H9 (cell line): ENCODE measurements at regions not wholly inside any gene's neighbourhood (a gene's known extent, or its start where the extent isn't known, plus 50 kb on each side); places are given as distances from the start of the nearest gene placed in this dataset.

Experiments
- DNase-seq: peaks from one replicate; pipeline ENCODE4 v3.0.0-alpha.2; 2017
- H2AFZ ChIP-seq: one replicate; pipeline ENCODE4 v1.6.1; 2013; ENCODE audit warnings: mild to moderate bottlenecking, low read length, control low read depth, moderate library complexity
- H2AK5ac ChIP-seq: 2 replicates; pipeline ENCODE4 v1.6.1; 2013; ENCODE audit warnings: low read length, control low read depth, mixed read lengths; ENCODE audit not compliant: insufficient read length
- H2BK120ac ChIP-seq: one replicate; pipeline ENCODE4 v1.6.1; 2013; ENCODE audit warnings: low read depth, mild to moderate bottlenecking, low read length, control low read depth, inconsistent platforms; ENCODE audit not compliant: poor library complexity, severe bottlenecking
- H2BK12ac ChIP-seq: 2 replicates; pipeline ENCODE4 v1.6.1; 2013; ENCODE audit warnings: low read length, control low read depth, mixed read lengths, low read depth; ENCODE audit not compliant: insufficient read length
- H2BK15ac ChIP-seq: 2 replicates; pipeline ENCODE4 v1.6.1; 2013; ENCODE audit warnings: low read depth, low read length, control low read depth
- H2BK20ac ChIP-seq: one replicate; pipeline ENCODE4 v1.6.1; 2013; ENCODE audit warnings: low read depth, mild to moderate bottlenecking, low read length, control low read depth, inconsistent platforms; ENCODE audit not compliant: poor library complexity, severe bottlenecking
- H2BK5ac ChIP-seq: 2 replicates; pipeline ENCODE4 v1.6.1; 2013; ENCODE audit warnings: low read length, control low read depth, mixed read lengths; ENCODE audit not compliant: insufficient read length
- H3K14ac ChIP-seq: 2 replicates; pipeline ENCODE4 v1.6.1; 2013; ENCODE audit warnings: low read length, control low read depth; ENCODE audit not compliant: insufficient read depth
- H3K18ac ChIP-seq: 2 replicates; pipeline ENCODE4 v1.6.1; 2013; ENCODE audit warnings: low read depth, mild to moderate bottlenecking, mixed read lengths, low read length, control low read depth; ENCODE audit not compliant: insufficient read length
- H3K23ac ChIP-seq: 2 replicates; pipeline ENCODE4 v1.6.1; 2013; ENCODE audit warnings: low read length, control low read depth, mixed read lengths, low read depth; ENCODE audit not compliant: insufficient read length
- H3K23me2 ChIP-seq: 2 replicates; pipeline ENCODE4 v1.6.1; 2013; ENCODE audit warnings: low read depth, mild to moderate bottlenecking, mixed read lengths, low read length, control low read depth; ENCODE audit not compliant: insufficient read length, poor library complexity, severe bottlenecking
- H3K27ac ChIP-seq: 2 replicates; pipeline ENCODE4 v1.5.1; 2013; ENCODE audit warnings: low read length, control low read depth, mixed read lengths, low read depth; ENCODE audit not compliant: insufficient read length
- H3K27me3 ChIP-seq: 2 replicates; pipeline ENCODE4 v1.6.1; 2013; ENCODE audit warnings: low read length, control low read depth, inconsistent platforms; ENCODE audit not compliant: insufficient read depth
- H3K4ac ChIP-seq: 2 replicates; pipeline ENCODE4 v1.6.1; 2013; ENCODE audit warnings: low read depth, mild to moderate bottlenecking, control low read depth, inconsistent platforms, low read length, moderate library complexity
- H3K4me1 ChIP-seq: 2 replicates; pipeline ENCODE4 v1.6.1; 2013; ENCODE audit warnings: low read length, control low read depth, inconsistent platforms; ENCODE audit not compliant: insufficient read depth
- H3K4me2 ChIP-seq: 2 replicates; pipeline ENCODE4 v1.6.1; 2013; ENCODE audit warnings: low read length, control low read depth, mixed read lengths; ENCODE audit not compliant: insufficient read length, insufficient read depth
- H3K56ac ChIP-seq: 2 replicates; pipeline ENCODE4 v1.6.1; 2013; ENCODE audit warnings: low read depth, mild to moderate bottlenecking, mixed read lengths, low read length, control low read depth; ENCODE audit not compliant: insufficient read length
- H3K79me1 ChIP-seq: 2 replicates; pipeline ENCODE4 v1.6.1; 2013; ENCODE audit warnings: low read depth, mild to moderate bottlenecking, moderate library complexity, low read length, control low read depth, inconsistent platforms; ENCODE audit not compliant: insufficient read depth, poor library complexity, severe bottlenecking
- H3K79me2 ChIP-seq: 2 replicates; pipeline ENCODE4 v1.6.1; 2013; ENCODE audit warnings: low read length, control low read depth, inconsistent platforms; ENCODE audit not compliant: insufficient read depth
- H3K9ac ChIP-seq: 2 replicates; pipeline ENCODE4 v1.6.1; 2013; ENCODE audit warnings: low read length, control low read depth, mixed read lengths; ENCODE audit not compliant: insufficient read length; ENCODE audit errors: extremely low read depth
- H3K9me3 ChIP-seq: one replicate; pipeline ENCODE4 v1.6.1; 2013; ENCODE audit warnings: low read depth, low read length, inconsistent platforms; ENCODE audit not compliant: control insufficient read depth
- H3T11ph ChIP-seq: one replicate; pipeline ENCODE4 v1.6.1; 2013; ENCODE audit warnings: mild to moderate bottlenecking, low read length, control low read depth, inconsistent platforms
- H4K20me1 ChIP-seq: one replicate; pipeline ENCODE4 v1.6.1; 2013; ENCODE audit not compliant: control insufficient read depth, insufficient read length, insufficient read depth
- H4K5ac ChIP-seq: 2 replicates; pipeline ENCODE4 v1.6.1; 2013; ENCODE audit warnings: low read depth, mild to moderate bottlenecking, mixed read lengths, low read length, control low read depth; ENCODE audit not compliant: insufficient read length
- H4K8ac ChIP-seq: replicated peaks from 2 replicates; pipeline ENCODE4 v1.6.1; 2013; ENCODE audit warnings: low read length, control low read depth, mixed read lengths, low read depth; ENCODE audit not compliant: insufficient read length
- H4K91ac ChIP-seq: 2 replicates; pipeline ENCODE4 v1.6.1; 2013; ENCODE audit warnings: low read depth, mild to moderate bottlenecking, moderate library complexity, mixed read lengths, low read length, control low read depth; ENCODE audit not compliant: insufficient read length
- H3K27ac Mint-ChIP-seq, 3 experiments: 2 replicates in 2 of 3; 3 replicates in 1 of 3; pipeline ENCODE4 v1.8.0; 2020 to 2021; ENCODE audit warnings: mixed read lengths in 3 of 3, mild to moderate bottlenecking in 1 of 3, moderate library complexity in 1 of 3
- H3K27me3 Mint-ChIP-seq: 2 replicates; pipeline ENCODE4 v1.8.0; 2021; ENCODE audit warnings: low read depth, mild to moderate bottlenecking, moderate library complexity, mixed read lengths
- H3K36me3 Mint-ChIP-seq, 3 experiments: 2 replicates in 2 of 3; 3 replicates in 1 of 3; pipeline ENCODE4 v1.8.0; 2020 to 2021; ENCODE audit warnings: low read depth in 3 of 3, mixed read lengths in 3 of 3; ENCODE audit not compliant: insufficient read depth in 1 of 3
- H3K4me1 Mint-ChIP-seq, 2 experiments: 2 replicates each; pipeline ENCODE4 v1.8.0; 2020; ENCODE audit warnings: mixed read lengths in 2 of 2
- H3K4me3 Mint-ChIP-seq, 2 experiments: 2 replicates in 1 of 2; 3 replicates in 1 of 2; pipeline ENCODE4 v1.8.0; 2020 to 2021; ENCODE audit warnings: mild to moderate bottlenecking in 2 of 2, mixed read lengths in 2 of 2, moderate library complexity in 1 of 2
- H3K9me3 Mint-ChIP-seq, 2 experiments: 2 replicates in 1 of 2; 3 replicates in 1 of 2; pipeline ENCODE4 v1.8.0; 2020; ENCODE audit warnings: mild to moderate bottlenecking in 2 of 2, mixed read lengths in 2 of 2, moderate library complexity in 1 of 2
- WGBS: extraction: QIAGEN DNeasy Blood & Tissue Kit; methylation state at CpG from one replicate; pipeline ENCODE4 v1.1.7; 2013; ENCODE audit warnings: missing lambda C conversion rate, low lambda C conversion rate, mixed read lengths; ENCODE audit not compliant: insufficient read length; ENCODE audit errors: extremely low coverage; 5-methylcytosine and 5-hydroxymethylcytosine counted together
- TF ChIP-seq, protein P1 (sequence below): fragments of 200-600 bp; sonication (generic); conservative IDR thresholded peaks from 3 replicates; pipeline ENCODE4 v1.8.0; 2021; ENCODE audit warnings: antibody characterized with exemption, mild to moderate bottlenecking

DNA sequence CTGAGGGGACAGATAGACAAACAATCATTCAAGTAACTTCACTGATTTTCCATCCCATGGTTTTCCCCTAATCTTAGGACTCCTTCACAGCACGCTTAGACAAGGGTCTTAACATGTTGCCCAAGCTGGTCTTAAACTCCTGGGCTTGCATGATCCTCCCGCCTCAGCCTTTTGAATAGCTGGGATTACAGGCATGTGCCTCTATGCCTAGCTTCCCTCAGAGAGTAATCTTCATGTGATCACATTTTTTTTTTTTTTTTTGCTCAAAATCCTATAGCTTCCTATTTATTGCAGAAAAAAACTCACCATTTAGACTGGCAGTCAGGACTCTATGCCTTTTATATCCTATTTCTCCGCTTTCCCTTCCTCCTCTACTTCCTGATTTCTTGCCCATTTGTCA, 90.4 kb upstream of the DPH5 start:
- Histone ChIP-seq H3K4me2 (no peak overlapping the region), H3K27ac (no peak overlapping the region), H3K79me2 (no peaks in the 10 kb centered on the region), H2AK5ac (no peak overlapping the region), H3K27me3 (no peaks in the 10 kb centered on the region), H2BK12ac (no peak overlapping the region), H2BK120ac (no peak overlapping the region), H2BK20ac (no peak overlapping the region), H3K4ac (no peak overlapping the region), H3K79me1 (no peaks in the 10 kb centered on the region), H3K9me3 (no peaks in the 10 kb centered on the region), H3K56ac (no peak overlapping the region), H4K91ac (no peak overlapping the region), H3T11ph (no peak overlapping the region), H3K23me2 (no peaks in the 10 kb centered on the region), H4K20me1 (no peaks in the 10 kb centered on the region), H3K9ac (no peak overlapping the region), H3K18ac (no peak overlapping the region), H4K8ac (no peak overlapping the region), H3K4me1 (no peaks in the 10 kb centered on the region), H3K23ac (no peak overlapping the region), H2AFZ (no peak overlapping the region), H4K5ac (no peak overlapping the region), H3K14ac (no peak overlapping the region), H2BK15ac (no peak overlapping the region), H2BK5ac (no peak overlapping the region)
- H3K4me3 Mint-ChIP-seq = no peak overlapping the region
- H3K4me1 Mint-ChIP-seq = no peaks in the 10 kb centered on the region
- no peak for DNase-seq
- 0 out of 5 replicates have a peak, but pooled peaks cover 0 to 3% of the 10 kb centered on the region in 2 experiments for H3K9me3 Mint-ChIP-seq
- no CpG with 5 or more reads among the region's 3 CpGs for WGBS
- H3K27me3 Mint-ChIP-seq = no peaks in the 10 kb centered on the region
- no peak overlapping the region for H3K27ac Mint-ChIP-seq
- no peaks in the 10 kb centered on the region; a peak in 1 of 7 replicates for H3K36me3 Mint-ChIP-seq
- TF ChIP-seq, protein P1, sequence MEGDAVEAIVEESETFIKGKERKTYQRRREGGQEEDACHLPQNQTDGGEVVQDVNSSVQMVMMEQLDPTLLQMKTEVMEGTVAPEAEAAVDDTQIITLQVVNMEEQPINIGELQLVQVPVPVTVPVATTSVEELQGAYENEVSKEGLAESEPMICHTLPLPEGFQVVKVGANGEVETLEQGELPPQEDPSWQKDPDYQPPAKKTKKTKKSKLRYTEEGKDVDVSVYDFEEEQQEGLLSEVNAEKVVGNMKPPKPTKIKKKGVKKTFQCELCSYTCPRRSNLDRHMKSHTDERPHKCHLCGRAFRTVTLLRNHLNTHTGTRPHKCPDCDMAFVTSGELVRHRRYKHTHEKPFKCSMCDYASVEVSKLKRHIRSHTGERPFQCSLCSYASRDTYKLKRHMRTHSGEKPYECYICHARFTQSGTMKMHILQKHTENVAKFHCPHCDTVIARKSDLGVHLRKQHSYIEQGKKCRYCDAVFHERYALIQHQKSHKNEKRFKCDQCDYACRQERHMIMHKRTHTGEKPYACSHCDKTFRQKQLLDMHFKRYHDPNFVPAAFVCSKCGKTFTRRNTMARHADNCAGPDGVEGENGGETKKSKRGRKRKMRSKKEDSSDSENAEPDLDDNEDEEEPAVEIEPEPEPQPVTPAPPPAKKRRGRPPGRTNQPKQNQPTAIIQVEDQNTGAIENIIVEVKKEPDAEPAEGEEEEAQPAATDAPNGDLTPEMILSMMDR = no peak
